OCI-LY7 (cell line): ENCODE measurements at regions not wholly inside any gene's neighbourhood (a gene's known extent, or its start where the extent isn't known, plus 50 kb on each side); places are given as distances from the start of the nearest gene placed in this dataset.

Source experiments
- BruUV-seq: library from RNA; stranded (reverse); fragments of 400-500 nt; replicated peaks from 2 replicates; lab custom pipeline; 2021; lab: Mats Ljungman, UMichigan
- CTCF ChIA-PET: fragments of 300-600 bp; sonication (Branson Sonifier 250); formaldehyde crosslinking; loops from one replicate; lab custom pipeline; 2022; ENCODE audit warnings: antibody characterized with exemption; ENCODE audit not compliant: unreplicated experiment; lab: Charles Lee
- POLR2A ChIA-PET: fragments of 300-600 bp; sonication (Branson Sonifier 250); formaldehyde crosslinking; loops from one replicate; lab custom pipeline; 2022; ENCODE audit warnings: antibody characterized with exemption; lab: Charles Lee
- DNase-seq: peaks from one replicate; pipeline ENCODE4 v3.0.0-alpha.2; 2015; ENCODE audit warnings: low spot score
- H2AFZ ChIP-seq: fragments of 200-600 bp; sonication (generic), shearing (Covaris generic); 2 replicates; pipeline ENCODE4 v1.6.1; 2014; ENCODE audit warnings: mild to moderate bottlenecking, antibody characterized with exemption, low read length, moderate library complexity
- H3K27ac ChIP-seq: fragments of 200-600 bp; sonication (generic); 2 replicates; pipeline ENCODE4 v1.5.1; 2014; ENCODE audit warnings: mixed run types, low read depth, mild to moderate bottlenecking, moderate library complexity, low read length, inconsistent platforms; ENCODE audit not compliant: poor library complexity, severe bottlenecking
- H3K36me3 ChIP-seq: fragments of 200-600 bp; sonication (generic); 2 replicates; pipeline ENCODE4 v1.6.1; 2014; ENCODE audit warnings: mild to moderate bottlenecking, antibody characterized with exemption, low read length, moderate library complexity, mixed read lengths; ENCODE audit not compliant: insufficient read depth
- H3K4me1 ChIP-seq: fragments of 200-600 bp; sonication (generic); 2 replicates; pipeline ENCODE4 v1.5.1; 2014; ENCODE audit warnings: mild to moderate bottlenecking, low read length; ENCODE audit not compliant: insufficient read depth, poor library complexity, severe bottlenecking
- H3K4me2 ChIP-seq: fragments of 200-600 bp; sonication (generic); 2 replicates; pipeline ENCODE4 v1.6.1; 2014; ENCODE audit warnings: mild to moderate bottlenecking, low read length
- H3K4me3 ChIP-seq: fragments of 200-600 bp; sonication (generic); 2 replicates; pipeline ENCODE4 v1.5.1; 2014; ENCODE audit warnings: mild to moderate bottlenecking, low read depth, low read length; ENCODE audit not compliant: poor library complexity, severe bottlenecking
- H3K79me2 ChIP-seq: fragments of 200-600 bp; sonication (generic); 2 replicates; pipeline ENCODE4 v1.6.1; 2016; ENCODE audit warnings: low read depth, mild to moderate bottlenecking, low read length, moderate library complexity, mixed read lengths; ENCODE audit not compliant: insufficient read depth
- H3K9me2 ChIP-seq: fragments of 200-600 bp; sonication (generic); 2 replicates; pipeline ENCODE4 v1.6.1; 2016; ENCODE audit warnings: mild to moderate bottlenecking, low read length, mixed read lengths; ENCODE audit not compliant: insufficient read depth
- H3K9me3 ChIP-seq: fragments of 200-600 bp; sonication (generic); 2 replicates; pipeline ENCODE4 v1.6.1; 2014; ENCODE audit warnings: mild to moderate bottlenecking, mixed run types, low read length, mixed read lengths
- H4K20me1 ChIP-seq: fragments of 200-600 bp; sonication (generic); 2 replicates; pipeline ENCODE4 v1.6.1; 2014; ENCODE audit warnings: mild to moderate bottlenecking, antibody characterized with exemption, low read length, moderate library complexity, mixed read lengths; ENCODE audit not compliant: insufficient read depth
- CTCF ChIP-seq: fragments of 200-600 bp; sonication (generic); conservative IDR thresholded peaks from 2 replicates; pipeline ENCODE4 v1.5.1; 2014; ENCODE audit warnings: mild to moderate bottlenecking, antibody characterized with exemption, low read length, moderate library complexity, mixed read lengths
- EZH2phosphoT487 ChIP-seq: fragments of 200-600 bp; sonication (generic); IDR thresholded peaks from 2 replicates; pipeline ENCODE4 v1.6.1; 2018; ENCODE audit warnings: low read depth, borderline replicate concordance, mild to moderate bottlenecking, mixed run types, antibody characterized with exemption, low read length, moderate library complexity, mixed read lengths
- intact Hi-C: fragments of 100-400 bp; cut with micrococcal nuclease; formaldehyde crosslinking; loops from one replicate; pipeline ENCODE4 v1.10.0; 2022; ENCODE audit not compliant: unreplicated experiment

GRCh38 chr2:150100834-150101233, 386.6 kb downstream of the RND3 start:
- Histone ChIP-seq H3K4me3 (no peak overlapping the region), H3K4me1 (no peaks in the 10 kb centered on the region), H3K4me2 (no peak overlapping the region), H3K79me2 (no peaks in the 10 kb centered on the region), H3K27ac (no peak overlapping the region), H3K36me3 (no peaks in the 10 kb centered on the region), H3K9me3 (no peaks in the 10 kb centered on the region), H2AFZ (no peak overlapping the region), H4K20me1 (no peaks in the 10 kb centered on the region), H3K9me2 (no peaks in the 10 kb centered on the region)
- POLR2A ChIA-PET: no interaction called here
- TF ChIP-seq CTCF (no peak), EZH2phosphoT487 (no peak)
- intact Hi-C loops: no loop called here
- BruUV-seq: no TSS peak
- CTCF ChIA-PET: no interaction called here
- DNase-seq: no peak

DNA sequence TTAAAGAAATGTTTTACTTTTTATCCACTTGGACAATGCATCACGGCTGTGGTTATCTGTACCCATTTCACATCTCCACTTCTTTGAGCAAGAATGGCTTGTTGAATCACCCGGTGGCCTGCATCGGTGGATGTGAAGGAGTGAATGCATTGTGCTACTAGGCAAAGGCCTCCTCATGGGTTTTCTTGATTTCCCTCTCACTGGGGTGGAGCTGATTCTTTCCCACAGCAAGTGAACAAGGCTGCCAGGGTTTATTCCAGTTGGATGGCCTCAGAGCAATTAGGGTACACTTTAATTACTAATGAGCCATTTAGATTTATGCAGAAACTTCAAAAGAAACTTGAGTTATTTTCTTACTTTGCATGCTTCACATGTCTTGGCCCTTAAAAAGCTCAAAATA, 387.1 kb downstream of the RND3 start:
- no peaks in the 10 kb centered on the region for H4K20me1 ChIP-seq
- CTCF ChIA-PET: no interaction called here
- POLR2A ChIA-PET: no interaction called here
- no peak for TF ChIP-seq EZH2phosphoT487
- TF ChIP-seq CTCF: no peak
- no peaks in the 10 kb centered on the region for H3K4me1 ChIP-seq
- no peak overlapping the region for H3K4me2 ChIP-seq
- H3K27ac ChIP-seq: no peak overlapping the region
- BruUV-seq: no TSS peak
- no peak overlapping the region for H3K4me3 ChIP-seq
- no peaks in the 10 kb centered on the region for H3K79me2 ChIP-seq
- no peaks in the 10 kb centered on the region for H3K9me3 ChIP-seq
- H3K9me2 ChIP-seq: no peaks in the 10 kb centered on the region
- DNase-seq: no peak
- intact Hi-C loops: no loop called here
- no peak overlapping the region for H2AFZ ChIP-seq
- H3K36me3 ChIP-seq: no peaks in the 10 kb centered on the region

DNA sequence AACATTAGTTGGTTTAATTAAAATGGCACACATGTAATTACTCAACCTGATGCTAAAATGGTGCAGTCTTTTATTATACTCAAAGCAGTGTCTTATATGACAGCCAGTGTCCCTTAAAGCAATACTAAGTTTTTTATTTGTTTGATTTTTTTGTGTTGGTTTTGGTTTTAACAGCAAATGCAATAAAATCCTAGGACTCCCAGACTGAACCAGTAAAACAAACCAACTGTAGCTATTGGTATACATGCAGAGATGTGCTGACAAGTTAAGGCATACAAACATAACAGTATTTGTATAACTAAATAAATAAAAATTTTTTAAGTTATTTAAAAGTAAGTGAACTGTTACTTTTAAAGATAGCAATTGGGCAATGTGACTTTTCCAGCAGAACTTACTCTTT, 387.7 kb downstream of the RND3 start:
- no peaks in the 10 kb centered on the region for H3K9me3 ChIP-seq
- CTCF ChIA-PET: no interaction called here

More for the DNA sequence above, 387.7 kb downstream of the RND3 start:
- Histone ChIP-seq H3K79me2 (no peaks in the 10 kb centered on the region), H4K20me1 (no peaks in the 10 kb centered on the region), H3K27ac (no peak overlapping the region), H2AFZ (no peak overlapping the region), H3K4me1 (no peaks in the 10 kb centered on the region), H3K4me3 (no peak overlapping the region), H3K36me3 (no peaks in the 10 kb centered on the region), H3K4me2 (no peak overlapping the region), H3K9me2 (no peaks in the 10 kb centered on the region)
- POLR2A ChIA-PET: no interaction called here
- intact Hi-C loops: no loop called here
- DNase-seq: no peak
- TF ChIP-seq EZH2phosphoT487: no peak
- BruUV-seq: no TSS peak
